H1 (cell line): ENCODE measurements at regions not wholly inside any gene's neighbourhood (a gene's known extent, or its start where the extent isn't known, plus 50 kb on each side); places are given as distances from the start of the nearest gene placed in this dataset.

ENCODE experiments used
- CTCF ChIA-PET: fragments of 300-600 bp; sonication (Branson Sonifier 250); formaldehyde crosslinking; loops from one replicate; lab custom pipeline; 2021; ENCODE audit not compliant: partially characterized antibody; lab: Charles Lee
- POLR2A ChIA-PET: fragments of 300-600 bp; sonication (Branson Sonifier 250); formaldehyde crosslinking; loops from one replicate; lab custom pipeline; 2021; ENCODE audit warnings: inconsistent platforms; ENCODE audit not compliant: partially characterized antibody; lab: Charles Lee
- DNase-seq, 2 experiments: peaks; one replicate each; pipeline versions ENCODE4 v3.0.0 to v3.0.0-alpha.2; 2010 to 2022; ENCODE audit warnings: low spot score in 2 of 2, low read depth in 1 of 2, mixed read lengths in 1 of 2
- FAIRE-seq: peaks from 2 replicates; lab custom pipeline; 2011; peaks lifted over from hg19 to GRCh38; lab: Jason Lieb, UNC
- H2AFZ ChIP-seq: 2 replicates; pipeline ENCODE4 v1.8.1; 2012; ENCODE audit warnings: low read length, inconsistent platforms
- H2AK5ac ChIP-seq: 2 replicates; pipeline ENCODE4 v1.6.1; 2013; ENCODE audit warnings: low read depth, low read length
- H2BK120ac ChIP-seq: replicated peaks from 2 replicates; pipeline ENCODE3; 2013; ENCODE audit warnings: low read depth, low read length, inconsistent platforms
- H2BK12ac ChIP-seq: 2 replicates; pipeline ENCODE4 v1.6.1; 2013; ENCODE audit warnings: low read depth, low read length
- H2BK15ac ChIP-seq: 2 replicates; pipeline ENCODE4 v1.6.1; 2013; ENCODE audit warnings: low read length
- H2BK20ac ChIP-seq: 2 replicates; pipeline ENCODE4 v1.6.1; 2013; ENCODE audit warnings: low read length
- H2BK5ac ChIP-seq: 2 replicates; pipeline ENCODE4 v1.6.1; 2013; ENCODE audit warnings: low read depth, low read length
- H3K14ac ChIP-seq: 2 replicates; pipeline ENCODE4 v1.6.1; 2013; ENCODE audit warnings: inconsistent platforms; ENCODE audit not compliant: insufficient read length
- H3K18ac ChIP-seq: 2 replicates; pipeline ENCODE4 v1.6.1; 2013; ENCODE audit warnings: low read length; ENCODE audit errors: extremely low read depth
- H3K23ac ChIP-seq: 2 replicates; pipeline ENCODE4 v1.6.1; 2013; ENCODE audit warnings: inconsistent platforms; ENCODE audit not compliant: insufficient read length
- H3K23me2 ChIP-seq: 2 replicates; pipeline ENCODE4 v1.6.1; 2013; ENCODE audit warnings: low read depth, low read length
- H3K27ac ChIP-seq: 2 replicates; pipeline ENCODE4 v1.6.1; 2011; ENCODE audit warnings: low read depth, low read length, inconsistent platforms
- H3K27me3 ChIP-seq, 4 experiments: replicated peaks in 1 of 4; 1 replicate in 1 of 4; 2 replicates in 3 of 4; pipeline versions ENCODE4 v1.6.1 to v1.8.1; 2011 to 2013; ENCODE audit warnings: low read length in 3 of 4, mild to moderate bottlenecking in 3 of 4, inconsistent platforms in 2 of 4, mixed read lengths in 2 of 4, moderate library complexity in 1 of 4; ENCODE audit not compliant: control insufficient read depth in 3 of 4, insufficient read depth in 3 of 4; ENCODE audit errors: extremely low read depth in 1 of 4
- H3K36me3 ChIP-seq, 4 experiments: 2 replicates each; pipeline versions ENCODE4 v1.6.1 to v1.8.1; 2011 to 2013; ENCODE audit warnings: mild to moderate bottlenecking in 4 of 4, low read length in 3 of 4, moderate library complexity in 2 of 4, control low read depth in 1 of 4, inconsistent platforms in 1 of 4; ENCODE audit not compliant: insufficient read depth in 4 of 4, control insufficient read depth in 2 of 4
- H3K4ac ChIP-seq: replicated peaks from 2 replicates; pipeline ENCODE3; 2013; ENCODE audit warnings: low read length, low read depth, mixed read lengths, inconsistent platforms; ENCODE audit not compliant: insufficient read length
- H3K4me1 ChIP-seq, 4 experiments: replicated peaks in 1 of 4; 1 replicate in 1 of 4; 2 replicates in 3 of 4; pipeline versions ENCODE4 v1.6.1 to v1.8.1; 2011 to 2013; ENCODE audit warnings: low read length in 3 of 4, inconsistent platforms in 2 of 4, mixed read lengths in 1 of 4; ENCODE audit not compliant: insufficient read depth in 4 of 4, control insufficient read depth in 3 of 4
- H3K4me2 ChIP-seq, 2 experiments: 2 replicates each; pipeline versions ENCODE4 v1.6.1 to v1.8.1; 2011 to 2013; ENCODE audit warnings: low read depth in 2 of 2, low read length in 2 of 2, control low read depth in 1 of 2, inconsistent platforms in 1 of 2, mild to moderate bottlenecking in 1 of 2; ENCODE audit not compliant: insufficient read depth in 1 of 2
- H3K4me3 ChIP-seq, 4 experiments: fragments of 200-600, 300-600 bp in 1 of 4; sonication (generic), shearing (Covaris generic), sonication (Bioruptor Twin) in 1 of 4; 2 replicates each; pipeline versions ENCODE4 v1.5.1 to v1.8.1; 2011 to 2016; ENCODE audit warnings: low read length in 4 of 4, low read depth in 3 of 4, control low read depth in 2 of 4, inconsistent platforms in 2 of 4, mild to moderate bottlenecking in 2 of 4, mixed read lengths in 1 of 4, moderate library complexity in 1 of 4; ENCODE audit not compliant: insufficient read depth in 2 of 4; ENCODE audit errors: extremely low read depth in 1 of 4
- H3K56ac ChIP-seq: replicated peaks from 2 replicates; pipeline ENCODE3; 2013; ENCODE audit warnings: low read depth, mild to moderate bottlenecking, mixed read lengths, low read length, inconsistent platforms; ENCODE audit not compliant: insufficient read length
- H3K79me1 ChIP-seq: 2 replicates; pipeline ENCODE4 v1.6.1; 2013; ENCODE audit warnings: low read depth, low read length, control low read depth
- H3K79me2 ChIP-seq, 2 experiments: 2 replicates each; pipeline versions ENCODE4 v1.6.1 to v1.8.1; 2012 to 2013; ENCODE audit warnings: low read length in 2 of 2, mild to moderate bottlenecking in 2 of 2, inconsistent platforms in 1 of 2; ENCODE audit not compliant: insufficient read depth in 2 of 2, control insufficient read depth in 1 of 2
- H3K9ac ChIP-seq, 4 experiments: replicated peaks in 1 of 4; 1 replicate in 1 of 4; 2 replicates in 3 of 4; pipeline versions ENCODE4 v1.6.1 to v1.8.1; 2011 to 2013; ENCODE audit warnings: low read depth in 3 of 4, low read length in 3 of 4, control low read depth in 2 of 4, mild to moderate bottlenecking in 2 of 4, moderate library complexity in 2 of 4, inconsistent platforms in 1 of 4; ENCODE audit errors: extremely low read depth in 1 of 4
- H3K9me3 ChIP-seq, 2 experiments: 2 replicates each; pipeline versions ENCODE4 v1.6.1 to v1.8.1; 2012 to 2013; ENCODE audit warnings: mild to moderate bottlenecking in 2 of 2, moderate library complexity in 2 of 2, control low read depth in 1 of 2, inconsistent platforms in 1 of 2, low read depth in 1 of 2, low read length in 1 of 2, mixed read lengths in 1 of 2; ENCODE audit not compliant: insufficient read depth in 2 of 2
- H4K20me1 ChIP-seq, 2 experiments: replicated peaks in 1 of 2; 2 replicates each; pipeline versions ENCODE3 to v1.8.1; 2011 to 2013; ENCODE audit warnings: inconsistent platforms in 2 of 2, low read length in 2 of 2, mild to moderate bottlenecking in 1 of 2; ENCODE audit not compliant: insufficient read depth in 2 of 2, control insufficient read depth in 1 of 2
- H4K5ac ChIP-seq: 2 replicates; pipeline ENCODE4 v1.6.1; 2013; ENCODE audit warnings: low read length, low read depth, mixed read lengths, inconsistent platforms; ENCODE audit not compliant: insufficient read length
- H4K8ac ChIP-seq: 2 replicates; pipeline ENCODE4 v1.8.0; 2013; ENCODE audit warnings: mild to moderate bottlenecking, moderate library complexity, low read length, inconsistent platforms; ENCODE audit not compliant: insufficient read depth; ENCODE audit errors: extremely low read depth
- H4K91ac ChIP-seq: replicated peaks from 2 replicates; pipeline ENCODE3; 2013; ENCODE audit warnings: low read length, mixed read lengths, inconsistent platforms; ENCODE audit not compliant: insufficient read length
- EZH2 ChIP-seq: fragments of 200-600 bp; sonication (generic); IDR thresholded peaks from 2 replicates; pipeline ENCODE4 v1.7.1; 2012; ENCODE audit warnings: low read depth, mild to moderate bottlenecking, moderate library complexity, low read length, inconsistent platforms; ENCODE audit not compliant: severe bottlenecking
- GABPA ChIP-seq: IDR thresholded peaks from 2 replicates; pipeline ENCODE4 v1.6.1; 2011; ENCODE audit warnings: mild to moderate bottlenecking, low read length, moderate library complexity, borderline replicate concordance; ENCODE audit not compliant: insufficient read depth
- KDM4A ChIP-seq: IDR thresholded peaks from one replicate; pipeline ENCODE4 v1.7.1; 2012; ENCODE audit warnings: low read depth, mild to moderate bottlenecking, moderate library complexity, low read length, inconsistent platforms; ENCODE audit not compliant: severe bottlenecking
- KDM5A ChIP-seq: fragments of 200-600 bp; IDR thresholded peaks from 2 replicates; pipeline ENCODE4 v1.7.1; 2012; ENCODE audit warnings: mild to moderate bottlenecking, low read length, inconsistent platforms, mixed read lengths
- NRF1 ChIP-seq: IDR thresholded peaks from 2 replicates; pipeline ENCODE4 v1.6.1; 2011; ENCODE audit warnings: mild to moderate bottlenecking, low read depth, low read length, improper control_type of control experiment
- PHF8 ChIP-seq: fragments of 200-600 bp; sonication (generic); conservative IDR thresholded peaks from 2 replicates; pipeline ENCODE4 v1.7.1; 2012; ENCODE audit warnings: low read depth, mild to moderate bottlenecking, inconsistent platforms, low read length, moderate library complexity
- RBBP5 ChIP-seq: IDR thresholded peaks from 2 replicates; pipeline ENCODE4 v1.7.1; 2012; ENCODE audit warnings: low read depth, mild to moderate bottlenecking, inconsistent platforms, low read length, moderate library complexity, borderline replicate concordance
- RXRA ChIP-seq: IDR thresholded peaks from 2 replicates; pipeline ENCODE4 v1.6.1; 2011; ENCODE audit warnings: low read depth, mild to moderate bottlenecking, low read length, moderate library complexity; ENCODE audit not compliant: insufficient read depth
- SIX5 ChIP-seq: IDR thresholded peaks from 2 replicates; pipeline ENCODE4 v1.6.1; 2011; ENCODE audit warnings: mild to moderate bottlenecking, low read depth, low read length
- TAF7 ChIP-seq: optimal IDR thresholded peaks from 2 replicates; pipeline ENCODE3; 2011; ENCODE audit warnings: low read depth, mild to moderate bottlenecking, inconsistent platforms, low read length, moderate library complexity, borderline replicate concordance
- TBP ChIP-seq: IDR thresholded peaks from 2 replicates; pipeline ENCODE4 v1.6.1; 2011; ENCODE audit warnings: low read depth, low read length, improper control_type of control experiment
- TEAD4 ChIP-seq: IDR thresholded peaks from 2 replicates; pipeline ENCODE4 v1.6.1; 2012; ENCODE audit warnings: low read depth, low read length, inconsistent platforms, mixed read lengths
- USF2 ChIP-seq: IDR thresholded peaks from 2 replicates; pipeline ENCODE4 v1.6.1; 2011; ENCODE audit warnings: low read length, improper control_type of control experiment
- WGBS, 2 experiments: shearing (Covaris generic) in 1 of 2; methylation state at CpG; one replicate each; pipeline versions ENCODE4 v1.1.6 to v1.1.7; 2013 to 2015; ENCODE audit warnings: low lambda C conversion rate in 2 of 2, mixed read lengths in 2 of 2, inconsistent platforms in 1 of 2, low coverage in 1 of 2, missing lambda C conversion rate in 1 of 2; ENCODE audit not compliant: insufficient replicate concordance in 2 of 2, insufficient coverage in 1 of 2, insufficient read length in 1 of 2; ENCODE audit errors: extremely low coverage in 1 of 2, missing lambda C conversion rate in 1 of 2; 5-methylcytosine and 5-hydroxymethylcytosine counted together

- WGBS, 2 experiments = 90% methylated on average over 3 of the region's 3 CpGs; no CpG with 5 or more reads in 1 of the 2 experiments
- Histone ChIP-seq H2BK12ac (no peak overlapping the region), H3K79me1 (no peaks in the 10 kb centered on the region), H2BK5ac (no peak overlapping the region), H3K56ac (no peak overlapping the region), H3K4me2 (no peak overlapping the region), H3K23me2 (no peaks in the 10 kb centered on the region; the same call in none of the 2 replicates), H3K36me3 (no peaks in the 10 kb centered on the region), H2BK15ac (no peak overlapping the region), H3K18ac (no peak overlapping the region), H3K27me3 (no peaks in the 10 kb centered on the region), H2BK20ac (no peak overlapping the region), H4K8ac (no peak overlapping the region), H2AK5ac (no peak overlapping the region), H3K9me3 (no peaks in the 10 kb centered on the region), H4K5ac (no peak overlapping the region), H3K79me2 (no peaks in the 10 kb centered on the region), H4K91ac (no peak overlapping the region), H3K27ac (no peak overlapping the region), H3K4me3 (no peak overlapping the region), H3K14ac (no peak overlapping the region), H3K4ac (no peak overlapping the region), H4K20me1 (no peaks in the 10 kb centered on the region), H2AFZ (no peak overlapping the region), H3K4me1 (peaks cover 0 to 4% (median 0%) of the 10 kb centered on the region in 4 experiments; a peak in 3 of 7 replicates), H3K23ac (no peak overlapping the region), H2BK120ac (no peak overlapping the region), H3K9ac (no peak overlapping the region)
- FAIRE-seq = no peak
- POLR2A ChIA-PET = no interaction called here
- no peak for DNase-seq
- CTCF ChIA-PET = no interaction called here
- no peak for TF ChIP-seq SIX5
- TF ChIP-seq TAF7 = no peak
- TF ChIP-seq RXRA = no peak
- no peak for TF ChIP-seq PHF8
- TF ChIP-seq KDM4A = no peak
- no peak for TF ChIP-seq NRF1
- no peak for TF ChIP-seq KDM5A
- TF ChIP-seq TEAD4 = no peak
- no peak for TF ChIP-seq EZH2
- TF ChIP-seq TBP = no peak
- no peak for TF ChIP-seq USF2
- TF ChIP-seq RBBP5 = no peak
- no peak for TF ChIP-seq GABPA
Observed at GRCh38 chr2:11898576-11898975, 152.1 kb downstream of the LPIN1 start.
